Upper lobe of left lung (tissue), 6 donors: ENCODE measurements at regions not wholly inside any gene's neighbourhood (a gene's known extent, or its start where the extent isn't known, plus 50 kb on each side); places are given as distances from the start of the nearest gene placed in this dataset.

Source experiments
- ATAC-seq, 2 donors: fragments of 200-7000 bp; cut with Tn5 transposase; one replicate each; pipeline ENCODE4 v1.9.1; 2022; ENCODE audit warnings: mild to moderate bottlenecking in 2 of 2, moderate library complexity in 2 of 2; ENCODE audit not compliant: low FRiP score in 2 of 2
- DNase-seq, 2 donors: peaks; one replicate each; pipeline ENCODE4 v3.0.0-alpha.2; 2019 to 2020
- H3K27ac ChIP-seq, 4 donors: fragments of 200-600 bp; sonication (generic); one replicate each; pipeline ENCODE4 v1.5.1; 2016 to 2019
- H3K27me3 ChIP-seq, 4 donors: fragments of 200-600 bp; sonication (generic); one replicate each; pipeline ENCODE4 v1.5.1; 2017 to 2019
- H3K36me3 ChIP-seq, 4 donors: fragments of 200-600 bp; sonication (generic); one replicate each; pipeline ENCODE4 v1.5.1; 2016 to 2019
- H3K4me1 ChIP-seq, 4 donors: fragments of 200-600 bp; sonication (generic); one replicate each; pipeline ENCODE4 v1.5.1; 2018 to 2019
- H3K4me3 ChIP-seq, 4 donors: fragments of 200-600 bp; sonication (generic); one replicate each; pipeline ENCODE4 v1.5.1; 2017 to 2019; ENCODE audit warnings: mild to moderate bottlenecking in 2 of 4, moderate library complexity in 1 of 4
- H3K9me3 ChIP-seq, 4 donors: fragments of 200-600 bp; sonication (generic); one replicate each; pipeline ENCODE4 v1.5.1; 2018 to 2019
- CTCF ChIP-seq, 6 experiments: fragments of 450-650 bp in 4 of 6; fragments of 200-600 bp in 2 of 6; sonication (generic) in 2 of 6; IDR thresholded peaks; one replicate each; pipeline ENCODE4 v1.5.1; 2016 to 2019; ENCODE audit warnings: antibody characterized with exemption in 6 of 6
- EP300 ChIP-seq, 4 donors: sonication (generic); formaldehyde crosslinking; IDR thresholded peaks; one replicate each; pipeline ENCODE4 v1.5.1; 2017; ENCODE audit warnings: antibody characterized with exemption in 4 of 4, control low read depth in 2 of 4
- POLR2A ChIP-seq, 4 donors: fragments of 450-650 bp; IDR thresholded peaks; one replicate each; pipeline ENCODE4 v1.5.1; 2016 to 2017; ENCODE audit warnings: antibody characterized with exemption in 4 of 4, mild to moderate bottlenecking in 2 of 4
- POLR2AphosphoS5 ChIP-seq, 2 donors: sonication (generic); formaldehyde crosslinking; IDR thresholded peaks; one replicate each; pipeline ENCODE4 v1.5.1; 2017; ENCODE audit warnings: antibody characterized with exemption in 2 of 2
- WGBS, 2 donors: methylation state at CpG; one replicate each; pipeline ENCODE4 v1.1.5; 2017 to 2018; 5-methylcytosine and 5-hydroxymethylcytosine counted together
- donor health status: DM: no; HTN: no; CAD: no; lungs with moderate emphysema.
- donor health status: DM: no; HTN: yes; CAD: no; lungs with severe emphysema.

- Histone ChIP-seq H3K9me3 (no peaks in the 10 kb centered on the region), H3K4me3 (no peak overlapping the region), H3K27ac (no peak overlapping the region), H3K27me3 (no peaks in the 10 kb centered on the region), H3K36me3 (peaks cover 0 to 28% (median 0%) of the 10 kb centered on the region in 4 donors), H3K4me1 (no peaks in the 10 kb centered on the region)
- ATAC-seq (no peak), DNase-seq (peak in 1 of 2 donors; percentile 20)
- WGBS, 2 donors = 91 to 93% methylated on average over 9 of the region's 9 CpGs
- TF ChIP-seq CTCF (IDR thresholded peaks at IDR 0.05) (no peak), EP300 (IDR thresholded peaks at IDR 0.05) (no peak), POLR2A (IDR thresholded peaks at IDR 0.05) (no peak), POLR2AphosphoS5 (IDR thresholded peaks at IDR 0.05) (no peak)
These were observed 55.9 kb upstream of the SEC16B start for GRCh38 chr1:178025613-178026356.

- no peaks in the 10 kb centered on the region for H3K9me3 ChIP-seq
- DNase-seq (no peak), ATAC-seq (no peak)
- H3K27me3 ChIP-seq = no peaks in the 10 kb centered on the region
- H3K36me3 ChIP-seq = peaks cover 0 to 12% (median 0%) of the 10 kb centered on the region in 4 donors
- H3K4me3 ChIP-seq = no peak overlapping the region
- 68 to 69% methylated on average over 7 of the region's 7 CpGs for WGBS, 2 donors
- TF ChIP-seq CTCF (IDR thresholded peaks at IDR 0.05) = no peak
- no peak for TF ChIP-seq EP300 (IDR thresholded peaks at IDR 0.05)
- H3K27ac ChIP-seq = no peak overlapping the region
- H3K4me1 ChIP-seq = peaks cover 15 to 20% (median 17%) of the 10 kb centered on the region in 4 donors
These were observed 59.1 kb upstream of the SEC16B start for GRCh38 chr1:178028841-178029481.

- ATAC-seq (no peak), DNase-seq (no peak)
- H3K4me3 ChIP-seq = no peak overlapping the region
- no peaks in the 10 kb centered on the region for H3K27me3 ChIP-seq
- no peaks in the 10 kb centered on the region for H3K9me3 ChIP-seq
- H3K4me1 ChIP-seq = peaks cover 15 to 25% (median 19%) of the 10 kb centered on the region in 4 donors
- WGBS, 2 donors = 83 to 84% methylated on average over 3 of the region's 3 CpGs
- no peak overlapping the region for H3K27ac ChIP-seq
- peaks cover 0 to 2% (median 0%) of the 10 kb centered on the region in 4 donors for H3K36me3 ChIP-seq
- TF ChIP-seq EP300 (IDR thresholded peaks at IDR 0.05) (no peak), CTCF (IDR thresholded peaks at IDR 0.05) (no peak), POLR2AphosphoS5 (IDR thresholded peaks at IDR 0.05) (no peak), POLR2A (IDR thresholded peaks at IDR 0.05) (no peak)
These were observed 60.6 kb upstream of the SEC16B start for GRCh38 chr1:178030467-178030866.

DNA sequence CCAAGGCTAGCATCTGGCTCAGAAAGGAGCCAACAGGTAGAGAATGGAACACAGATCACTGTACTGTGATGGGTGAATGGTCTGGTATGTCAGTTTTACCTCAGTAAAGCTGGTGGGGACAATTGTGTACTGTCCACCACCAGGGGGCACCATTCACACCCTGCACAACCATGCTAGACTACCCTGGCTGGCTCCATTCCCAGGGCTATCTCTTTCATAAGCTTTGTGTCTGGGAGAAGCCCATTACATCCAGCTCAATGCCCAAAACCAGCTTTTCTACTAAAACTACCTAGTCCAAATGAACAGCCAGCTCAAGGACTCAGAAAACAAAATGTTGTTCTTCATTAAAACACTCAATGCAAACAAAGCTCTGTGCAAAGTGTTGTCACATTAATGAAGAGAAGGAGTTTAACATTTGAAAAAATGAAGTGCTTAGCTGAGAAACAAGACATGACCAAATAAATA is 62.0 kb upstream of the RASAL2 start:
- H3K9me3 ChIP-seq = no peaks in the 10 kb centered on the region
- no peak overlapping the region for H3K4me3 ChIP-seq
- ATAC-seq = peak; percentile 93 to 96
- peaks cover 0 to 2% (median 0%) of the 10 kb centered on the region in 4 donors for H3K36me3 ChIP-seq
- no peak overlapping the region for H3K27ac ChIP-seq
- DNase-seq = peak in 1 of 2 donors; percentile 93
- no peaks in the 10 kb centered on the region for H3K27me3 ChIP-seq
- no peak for TF ChIP-seq POLR2AphosphoS5 (IDR thresholded peaks at IDR 0.05)
- TF ChIP-seq POLR2A (IDR thresholded peaks at IDR 0.05) = no peak
- peak; percentile 64 to 79 (median 74) for TF ChIP-seq CTCF (IDR thresholded peaks at IDR 0.05)
- TF ChIP-seq EP300 (IDR thresholded peaks at IDR 0.05) = no peak
- H3K4me1 ChIP-seq = peaks cover 16 to 25% (median 20%) of the 10 kb centered on the region in 4 donors
